ENCODE measurements at regions not wholly inside any gene's neighbourhood (a gene's known extent, or its start where the extent isn't known, plus 50 kb on each side); places are given as distances from the start of the nearest gene placed in this dataset.
"Not testable (repeated sequence)": the region's sequence is repeated elsewhere in the genome, so short reads cannot be mapped to it uniquely, and the experiment has no call there.

DNA sequence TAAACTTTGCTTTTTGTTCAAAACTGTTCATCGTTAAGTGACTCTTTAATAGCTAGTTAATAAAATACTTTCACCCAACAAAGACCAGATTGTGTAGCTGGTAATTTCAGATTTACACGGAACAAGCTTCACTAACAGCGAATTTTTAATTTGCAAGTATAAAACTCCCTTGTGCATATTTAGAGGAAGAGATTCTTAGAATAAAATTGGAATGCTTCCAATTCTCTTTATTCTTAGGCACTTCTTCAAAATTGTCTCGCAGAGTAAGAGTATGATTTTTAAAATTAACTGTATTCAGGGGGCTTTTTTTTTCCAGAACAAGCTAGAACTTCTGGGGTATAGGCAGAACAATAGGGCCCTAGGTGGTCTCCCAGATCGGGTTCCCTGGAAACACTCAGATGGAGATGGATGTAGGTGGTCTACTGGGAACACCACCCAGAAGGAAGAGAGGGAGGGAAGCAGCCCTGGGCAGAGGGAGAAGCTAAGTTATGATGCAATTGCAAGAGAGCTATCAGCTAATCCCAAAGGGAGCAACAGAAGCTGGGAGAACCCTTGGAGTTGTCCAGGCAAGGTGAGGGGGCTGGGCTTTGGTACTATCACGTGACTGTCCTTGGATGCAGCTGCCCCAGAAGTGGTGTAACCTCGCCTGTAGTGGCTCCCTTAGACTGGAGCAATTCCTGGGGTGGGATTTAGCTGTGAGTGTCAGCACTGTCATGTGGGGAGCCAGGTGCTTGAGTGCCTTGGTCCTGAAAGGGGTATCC is 151.7 kb upstream of the ASB18 start:
- DNase-seq = no peak

DNA sequence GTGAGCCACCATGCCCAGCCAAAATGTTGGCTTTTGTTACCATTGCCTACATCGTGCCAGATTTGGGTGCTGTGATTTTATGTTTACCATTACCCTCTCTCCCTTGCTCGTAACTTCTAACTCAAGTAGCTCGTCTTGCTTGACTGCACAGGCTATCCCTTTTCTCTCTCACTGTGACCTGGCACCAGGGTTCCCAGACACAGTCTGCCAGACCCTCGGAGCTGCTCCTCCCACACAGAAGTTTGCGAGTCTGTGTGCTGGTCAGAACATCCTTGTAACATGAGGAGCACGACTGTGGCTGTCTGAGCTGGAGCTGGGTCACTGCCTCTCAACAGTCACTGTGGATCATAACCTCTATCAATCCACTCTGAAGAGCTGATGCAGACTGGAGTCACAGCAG is 152.5 kb upstream of the ACKR3 start:
- DNase-seq = no peak

- DNase-seq = no peak
Measured at GRCh38 chr2:236430584-236430983, 139.0 kb upstream of the ACKR3 start.

DNA sequence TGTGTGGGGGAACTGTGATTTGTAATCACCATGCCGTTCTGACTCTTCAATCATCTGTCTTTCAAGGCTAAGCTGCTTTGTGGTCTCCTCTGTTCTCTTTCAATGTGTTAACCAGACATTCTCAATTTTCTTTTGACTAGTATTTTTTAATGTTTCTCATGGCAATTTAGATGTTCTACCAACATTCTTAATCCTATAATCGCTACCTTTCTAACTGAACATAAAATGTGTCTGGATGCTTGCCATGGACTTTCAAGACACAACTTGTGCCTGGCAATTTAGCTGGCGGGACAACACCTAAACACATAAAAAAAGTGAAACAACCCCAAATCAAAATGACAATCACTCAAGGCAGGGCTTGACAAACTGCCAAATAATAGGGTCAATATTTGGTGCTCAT is 135.0 kb upstream of the ACKR3 start:
- DNase-seq = no peak

GRCh38 chr2:236440110-236440881 is 129.3 kb upstream of the ACKR3 start:
- DNase-seq = no peak

- DNase-seq = no peak
Measured at GRCh38 chr2:236444187-236444586, 125.4 kb upstream of the ACKR3 start.

DNA sequence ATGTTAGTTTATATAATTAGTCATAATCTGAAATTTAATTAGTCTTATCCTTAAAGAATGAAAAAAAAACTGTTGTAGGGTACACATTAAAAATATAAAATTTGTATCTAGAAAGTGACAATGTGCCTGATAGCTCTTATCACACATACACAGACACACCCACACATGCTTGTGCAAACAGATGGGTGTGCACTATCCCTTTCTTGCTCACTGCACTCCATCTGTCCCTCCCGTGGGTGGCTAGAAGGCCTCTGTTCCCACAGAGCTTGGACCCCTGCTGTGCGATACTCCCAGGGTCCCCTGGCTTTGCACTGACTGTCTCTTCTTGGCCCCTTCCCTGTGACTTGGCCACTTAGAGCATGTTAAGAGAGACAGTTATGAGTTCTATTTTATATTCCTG is 123.9 kb upstream of the ACKR3 start:
- DNase-seq = no peak

DNA sequence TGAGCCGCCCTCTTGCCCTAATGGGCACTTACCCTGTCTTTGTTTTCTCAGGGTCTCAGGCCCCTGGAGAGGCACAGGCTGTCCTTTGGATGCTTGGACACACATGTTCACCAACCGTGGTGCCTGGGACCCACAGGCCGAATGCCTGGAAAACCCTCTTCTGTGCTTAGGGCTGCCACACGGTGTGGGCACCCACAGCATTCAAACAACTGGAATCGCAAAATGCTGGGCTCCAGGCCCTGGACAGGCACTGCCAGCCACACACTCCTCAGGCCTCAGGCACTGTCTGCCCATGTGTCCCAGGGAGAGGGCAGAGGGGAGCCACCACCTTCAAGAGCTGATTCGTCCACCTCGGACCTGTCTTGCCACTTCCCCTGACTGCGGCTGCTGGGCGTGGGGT is 123.1 kb upstream of the ACKR3 start:
- no peak for DNase-seq

GRCh38 chr2:236449167-236449761 is 120.4 kb upstream of the ACKR3 start:
- DNase-seq = no peak

GRCh38 chr2:236452238-236452637 is 117.4 kb upstream of the ACKR3 start:
- DNase-seq = no peak

GRCh38 chr2:236454076-236454475 is 115.5 kb upstream of the ACKR3 start:
- no peak for DNase-seq

DNA sequence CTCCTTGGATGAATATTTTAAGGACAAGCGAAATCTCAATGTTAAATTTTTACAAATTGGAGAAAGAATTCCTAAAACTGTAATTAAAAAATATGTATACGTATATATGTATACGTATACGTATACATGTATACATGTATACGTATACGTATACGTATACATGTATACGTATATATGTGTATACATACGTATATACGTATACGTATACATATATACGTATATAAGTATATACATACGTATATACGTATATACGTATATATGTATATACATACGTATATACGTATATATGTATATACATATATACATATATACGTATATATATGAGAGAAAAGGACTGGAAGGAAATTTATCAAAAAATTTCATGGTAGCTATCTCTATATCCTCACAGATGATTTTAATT is 110.2 kb upstream of the ACKR3 start:
- DNase-seq = no peak

- DNase-seq = no peak
Measured at GRCh38 chr2:236464140-236464539, 105.5 kb upstream of the ACKR3 start.

DNA sequence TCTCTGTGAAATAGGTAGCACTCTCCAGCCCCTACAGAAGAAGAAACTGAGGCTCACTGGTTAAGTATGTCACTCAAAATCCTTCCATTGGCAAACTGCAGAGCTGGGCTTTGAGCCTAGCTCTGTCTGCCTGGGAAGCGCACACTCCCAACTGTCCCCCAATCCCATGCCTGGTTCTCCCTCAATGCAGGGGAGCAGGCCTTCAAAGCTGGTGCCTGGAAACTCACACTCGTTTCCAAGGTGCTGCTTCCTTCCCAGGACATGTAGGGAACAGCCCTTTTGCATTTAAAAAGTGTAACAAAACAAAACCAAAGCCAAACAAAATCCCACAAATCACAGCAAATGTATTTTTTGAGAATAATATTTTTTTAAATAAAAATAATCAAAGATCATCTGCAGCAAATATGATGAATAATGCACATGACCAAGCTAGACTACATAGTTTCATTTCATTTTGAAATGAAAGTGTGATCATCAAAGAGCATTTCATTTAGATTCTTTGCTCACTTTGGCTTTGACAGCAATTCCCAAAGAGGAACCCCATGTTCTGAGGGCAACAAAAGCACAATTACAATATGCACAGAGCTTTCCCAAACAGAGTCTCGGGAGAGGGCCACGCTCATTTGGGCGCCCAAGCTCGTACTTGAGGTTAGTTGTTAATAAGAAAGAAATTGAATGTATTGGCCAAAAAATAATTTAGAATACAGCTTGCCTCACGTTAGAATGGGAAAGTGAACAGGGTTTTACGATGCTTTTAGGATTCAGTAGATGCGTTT is 96.7 kb upstream of the ACKR3 start:
- DNase-seq = no peak

DNA sequence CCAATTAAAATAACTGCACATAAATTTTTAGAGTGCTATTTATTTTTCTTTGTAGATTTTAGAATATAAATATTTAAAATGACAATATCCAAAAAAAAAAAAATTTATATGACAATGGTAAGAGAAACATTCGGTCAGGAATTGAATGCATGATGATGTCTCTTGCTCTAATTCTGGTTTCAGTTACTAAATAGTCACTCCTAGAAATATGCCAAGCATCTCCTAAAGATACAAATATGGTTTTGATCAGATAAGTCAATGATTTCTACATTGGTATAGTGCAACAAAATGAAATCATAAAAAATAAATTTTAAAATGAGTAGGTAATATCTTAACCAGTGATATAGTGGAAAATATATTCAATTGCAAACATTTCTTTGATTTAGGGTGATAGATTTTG is 95.9 kb upstream of the ACKR3 start:
- DNase-seq = no peak

- DNase-seq = no peak
Measured at GRCh38 chr2:236479814-236480213, 89.8 kb upstream of the ACKR3 start.

DNA sequence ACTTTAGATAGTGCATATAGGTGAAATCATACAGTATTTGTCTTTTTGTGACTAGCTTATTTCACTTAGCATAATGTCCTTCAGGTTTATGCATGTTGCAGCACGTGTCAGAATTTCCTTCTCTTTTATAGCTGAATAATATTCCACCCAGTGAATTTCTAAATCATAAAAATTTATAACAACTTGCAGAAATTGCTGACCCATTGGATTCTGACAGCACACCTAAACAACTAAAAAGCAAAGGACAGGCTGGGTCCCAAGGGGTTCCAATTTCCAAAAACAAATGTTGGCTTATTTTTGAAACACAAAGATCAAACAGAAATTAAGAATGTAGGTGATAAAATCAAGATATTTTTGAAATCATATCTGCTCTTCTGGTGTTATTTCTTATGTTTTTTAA is 86.5 kb upstream of the ACKR3 start:
- DNase-seq = no peak

DNA sequence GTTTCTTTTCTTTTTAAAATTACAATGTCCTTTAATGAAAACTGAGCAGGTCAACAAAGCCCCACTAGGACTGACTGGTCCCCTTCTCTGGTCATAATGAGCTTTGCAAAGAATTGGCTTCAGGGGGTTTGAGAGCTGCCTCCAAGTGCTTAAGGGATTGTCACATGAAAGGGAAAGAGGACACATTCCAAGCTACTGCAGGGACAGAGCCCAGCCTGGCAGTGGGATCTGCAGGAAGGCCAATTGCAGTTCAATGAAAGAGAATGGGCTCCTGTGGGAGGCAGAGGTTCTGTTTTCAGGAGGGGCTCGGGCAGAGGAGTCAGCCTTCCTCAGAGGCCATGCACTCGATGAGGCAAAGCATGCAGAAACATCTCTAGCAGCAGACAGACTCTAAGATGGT is 84.1 kb upstream of the ACKR3 start:
- DNase-seq = no peak

DNA sequence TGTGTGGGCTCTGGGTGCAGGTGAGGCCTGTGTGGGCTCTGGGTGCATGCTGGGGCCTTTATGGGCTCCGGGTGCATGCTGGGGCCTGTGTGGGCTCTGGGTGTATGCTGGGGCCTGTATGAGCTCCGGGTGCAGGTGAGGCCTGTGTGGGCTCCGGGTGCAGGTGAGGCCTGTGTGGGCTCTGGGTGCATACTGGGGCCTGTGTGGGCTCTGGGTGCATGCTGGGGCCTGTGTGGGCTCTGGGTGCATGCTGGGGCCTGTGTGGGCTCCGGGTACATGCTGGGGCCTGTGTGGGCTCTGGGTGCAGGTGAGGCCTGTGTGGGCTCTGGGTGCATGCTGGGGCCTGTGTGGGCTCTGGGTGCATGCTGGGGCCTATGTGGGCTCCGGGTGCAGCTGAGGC is 80.5 kb upstream of the ACKR3 start:
- not testable (repeated sequence) for DNase-seq

GRCh38 chr2:236489895-236490404 is 79.7 kb upstream of the ACKR3 start:
- no peak for DNase-seq

GRCh38 chr2:236496340-236496739 is 73.3 kb upstream of the ACKR3 start:
- DNase-seq = no peak

GRCh38 chr2:236498369-236498768 is 71.3 kb upstream of the ACKR3 start:
- no peak for DNase-seq
